ENCODE measurements at regions not wholly inside any gene's neighbourhood (a gene's known extent, or its start where the extent isn't known, plus 50 kb on each side); places are given as distances from the start of the nearest gene placed in this dataset.

GRCh38 chr20:56899506-56899905 lies 270.4 kb downstream of the TFAP2C start:
- TF ChIP-seq CTCF (IDR thresholded peaks at IDR 0.05; ENCODE audit: low read depth) = no peak

GRCh38 chr20:56900252-56900651 lies 271.1 kb downstream of the TFAP2C start:
- TF ChIP-seq CTCF (IDR thresholded peaks at IDR 0.05; ENCODE audit: low read depth) = no peak

- TF ChIP-seq CTCF (IDR thresholded peaks at IDR 0.05; ENCODE audit: low read depth) = no peak
Measured at GRCh38 chr20:56903421-56903820, 274.3 kb downstream of the TFAP2C start.

- no peak for TF ChIP-seq CTCF (IDR thresholded peaks at IDR 0.05; ENCODE audit: low read depth)
Measured at GRCh38 chr20:56903858-56904257, 274.8 kb downstream of the TFAP2C start.

- no peak for TF ChIP-seq CTCF (IDR thresholded peaks at IDR 0.05; ENCODE audit: low read depth)
Measured at GRCh38 chr20:56909918-56910714, 281.0 kb downstream of the TFAP2C start.

- no peak for TF ChIP-seq CTCF (IDR thresholded peaks at IDR 0.05; ENCODE audit: low read depth)
Measured at GRCh38 chr20:56911946-56912345, 282.8 kb downstream of the TFAP2C start.

GRCh38 chr20:56914532-56914931 lies 285.4 kb downstream of the TFAP2C start:
- no peak for TF ChIP-seq CTCF (IDR thresholded peaks at IDR 0.05; ENCODE audit: low read depth)
